Dermis blood vessel endothelial cell (primary cell): ENCODE measurements at regions not wholly inside any gene's neighbourhood (a gene's known extent, or its start where the extent isn't known, plus 50 kb on each side); places are given as distances from the start of the nearest gene placed in this dataset.
"Not testable (repeated sequence)": the region's sequence is repeated elsewhere in the genome, so short reads cannot be mapped to it uniquely, and the experiment has no call there.

Source experiments
- DNase-seq: peaks from one replicate; pipeline ENCODE4 v3.0.0; 2010

- DNase-seq, result not testable (repeated sequence)
Measured at GRCh38 chr12:31162896-31163560, 89.4 kb downstream of the DDX11 start.

DNA sequence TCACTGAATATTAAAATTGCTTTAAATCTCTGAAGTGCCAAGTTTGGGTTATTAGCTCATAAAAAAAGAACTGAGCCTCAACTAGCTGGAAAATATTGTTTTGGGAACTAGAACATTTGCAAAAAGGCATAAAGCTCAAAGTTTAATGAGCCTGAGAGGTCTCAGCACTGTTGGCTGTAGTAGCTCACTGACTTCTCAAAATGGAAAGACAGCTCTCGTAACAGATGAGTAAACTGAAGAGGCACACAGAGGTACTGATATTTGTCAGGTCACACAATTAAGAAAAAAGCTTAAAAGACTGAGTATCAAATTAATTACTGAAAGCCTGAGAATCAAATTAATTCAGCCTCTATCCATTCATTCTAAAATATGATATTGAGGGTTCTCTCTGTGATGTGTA is 100.6 kb downstream of the DDX11 start:
- DNase-seq, result not testable (repeated sequence)

GRCh38 chr12:31177514-31177913 is 103.9 kb downstream of the DDX11 start:
- DNase-seq, result not testable (repeated sequence)

DNA sequence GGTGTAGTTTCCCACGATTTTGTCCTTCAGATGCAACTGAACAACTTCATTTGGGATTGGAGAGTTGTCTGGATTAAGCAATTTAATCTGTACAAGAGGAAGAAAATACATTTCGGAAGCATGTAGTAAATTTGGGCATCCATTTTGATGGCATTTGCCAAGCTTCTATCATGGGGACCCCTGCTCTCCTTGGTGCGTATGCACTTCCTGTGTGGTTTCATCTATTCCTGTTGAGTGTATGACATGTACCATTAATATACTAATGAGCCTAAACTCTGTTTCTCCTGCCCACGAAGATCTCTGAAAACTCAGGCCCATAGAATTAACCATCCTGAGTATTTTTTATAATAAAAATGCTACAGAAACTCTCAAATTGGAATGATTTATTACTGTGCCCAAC is 105.2 kb downstream of the DDX11 start:
- not testable (repeated sequence) for DNase-seq

GRCh38 chr12:31179627-31180237 is 106.1 kb downstream of the DDX11 start:
- not testable (repeated sequence) for DNase-seq

DNA sequence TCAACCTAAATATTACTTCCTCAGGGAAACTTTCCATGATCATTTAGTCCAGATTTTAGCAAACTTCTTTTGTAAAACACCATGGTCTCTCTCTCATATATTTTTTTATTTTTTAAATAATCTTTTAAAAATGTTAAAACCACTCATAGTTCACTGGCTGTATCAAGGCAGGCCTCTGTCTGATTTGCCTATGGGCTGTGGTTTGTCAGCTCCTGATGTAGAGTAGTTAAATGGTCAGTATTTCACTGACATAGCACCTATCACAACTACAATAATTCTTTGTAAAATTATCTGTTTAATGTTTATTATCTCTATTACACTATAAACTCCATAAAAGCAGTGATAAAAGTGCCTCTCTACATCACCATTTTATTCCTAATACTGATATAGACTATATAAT is 108.9 kb downstream of the DDX11 start:
- DNase-seq, result not testable (repeated sequence)

DNA sequence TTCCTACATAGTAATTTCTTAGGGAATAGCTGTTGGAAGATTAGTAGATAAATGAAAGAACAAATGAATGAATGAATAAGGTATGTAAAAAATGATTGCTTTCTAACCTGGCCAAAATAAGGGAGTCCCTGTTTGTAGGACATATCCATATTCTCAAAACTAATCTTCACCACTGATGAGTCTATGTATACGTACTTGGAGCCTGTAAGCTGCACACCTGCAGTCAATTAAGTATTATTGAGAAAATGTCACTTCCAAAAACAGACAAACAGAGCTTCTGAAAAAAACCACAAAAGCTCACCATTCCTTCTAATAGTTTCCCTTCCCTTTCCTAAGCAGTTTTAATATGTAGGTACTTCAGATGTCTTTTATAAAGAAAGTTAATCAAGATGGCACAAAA is 109.4 kb downstream of the DDX11 start:
- DNase-seq, result not testable (repeated sequence)

DNA sequence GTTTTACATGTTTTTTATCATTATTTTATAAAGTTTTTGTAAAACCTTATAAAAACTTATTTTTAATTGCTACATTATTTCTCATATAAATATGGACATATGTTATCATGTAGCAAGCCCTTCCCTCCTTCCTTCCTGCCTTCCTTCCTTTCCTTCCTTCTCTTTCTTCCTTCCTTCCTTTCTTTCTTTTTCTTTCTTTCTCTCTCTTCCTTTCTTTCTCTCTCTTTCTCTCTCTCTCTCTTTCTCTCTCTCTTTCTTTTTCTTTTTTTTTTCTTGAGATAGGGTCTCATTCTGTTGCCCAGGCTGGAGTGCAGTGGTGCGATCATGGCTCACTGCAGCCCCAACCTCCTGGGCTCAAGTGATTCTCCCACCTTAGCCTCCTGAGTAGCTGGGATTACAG is 110.2 kb downstream of the DDX11 start:
- not testable (repeated sequence) for DNase-seq

- DNase-seq, result not testable (repeated sequence)
Measured at GRCh38 chr12:31184667-31185066, 111.0 kb downstream of the DDX11 start.

DNA sequence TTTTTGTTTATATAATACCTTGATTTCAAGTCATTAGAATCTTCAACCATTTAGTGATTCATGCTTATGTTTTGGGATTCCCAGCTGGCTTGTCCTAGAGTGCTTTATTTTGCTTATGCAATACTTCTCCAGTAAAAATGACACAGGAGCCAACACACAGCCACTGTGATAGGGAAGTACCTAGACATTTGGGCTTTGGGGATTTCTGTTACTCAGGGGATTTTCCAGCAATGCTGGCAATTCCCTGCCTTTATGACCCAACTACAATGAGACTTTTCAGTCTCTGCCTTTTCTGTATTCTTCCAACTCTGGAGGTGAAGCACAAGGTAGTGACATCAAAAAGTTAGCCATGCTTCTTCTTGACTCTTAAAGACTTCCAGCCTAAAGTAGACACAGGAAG is 119.0 kb downstream of the DDX11 start:
- not testable (repeated sequence) for DNase-seq

DNA sequence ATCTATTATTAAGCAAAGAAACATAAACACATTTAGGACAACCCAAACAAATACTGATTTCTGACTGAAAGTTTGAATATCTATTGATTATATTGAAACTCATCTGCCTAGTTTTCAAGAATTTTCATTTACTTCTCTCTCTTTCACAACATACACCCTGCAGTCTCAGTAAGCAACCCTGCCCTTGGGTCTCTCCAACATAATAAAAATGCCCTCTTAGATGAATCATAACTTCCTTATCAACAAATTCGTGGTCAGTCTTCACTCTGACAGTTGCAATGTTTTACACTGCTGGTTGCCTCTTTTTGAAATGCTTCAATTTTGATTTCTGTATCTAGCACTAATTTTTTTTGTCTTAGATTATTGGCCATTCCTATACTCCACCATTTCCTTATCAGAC is 122.0 kb downstream of the DDX11 start:
- DNase-seq, result peak; percentile 21

DNA sequence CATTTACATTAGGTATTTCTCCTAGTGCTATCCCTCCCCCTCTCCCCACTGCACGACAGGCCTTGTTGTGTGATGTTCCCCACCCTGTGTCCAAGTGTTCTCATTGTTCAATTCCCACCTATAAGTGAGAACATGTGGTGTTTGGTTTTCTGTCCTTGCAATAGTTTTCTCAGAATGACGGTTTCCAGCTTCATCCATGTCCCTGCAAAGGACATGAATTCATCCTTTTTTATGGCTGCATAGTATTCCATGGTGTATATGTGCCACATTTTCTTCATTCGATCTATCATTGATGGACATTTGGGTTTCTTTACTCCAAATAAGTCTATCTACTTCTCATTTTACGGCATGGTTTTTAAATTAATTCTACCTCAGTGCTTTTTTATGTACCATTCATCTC is 125.8 kb downstream of the DDX11 start:
- not testable (repeated sequence) for DNase-seq

DNA sequence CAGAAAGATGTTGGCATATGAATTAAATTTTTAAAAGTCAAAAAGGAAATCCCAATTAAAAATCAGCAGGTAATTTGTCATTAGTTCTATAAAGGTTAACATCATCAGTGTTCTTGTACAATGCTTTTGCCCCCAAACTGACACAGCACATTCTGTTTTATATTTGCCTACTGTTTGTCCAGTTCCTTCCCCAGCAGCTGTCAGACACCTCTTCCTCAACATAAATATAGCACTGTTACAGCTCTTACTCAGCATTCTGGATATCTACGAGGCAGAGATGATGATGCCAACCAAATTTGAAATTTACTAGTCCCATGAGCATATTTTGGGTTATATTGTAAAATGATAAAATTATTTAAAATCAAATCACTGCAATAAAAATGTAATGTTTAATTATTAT is 124.6 kb downstream of the SINHCAF start:
- DNase-seq, result no peak

DNA sequence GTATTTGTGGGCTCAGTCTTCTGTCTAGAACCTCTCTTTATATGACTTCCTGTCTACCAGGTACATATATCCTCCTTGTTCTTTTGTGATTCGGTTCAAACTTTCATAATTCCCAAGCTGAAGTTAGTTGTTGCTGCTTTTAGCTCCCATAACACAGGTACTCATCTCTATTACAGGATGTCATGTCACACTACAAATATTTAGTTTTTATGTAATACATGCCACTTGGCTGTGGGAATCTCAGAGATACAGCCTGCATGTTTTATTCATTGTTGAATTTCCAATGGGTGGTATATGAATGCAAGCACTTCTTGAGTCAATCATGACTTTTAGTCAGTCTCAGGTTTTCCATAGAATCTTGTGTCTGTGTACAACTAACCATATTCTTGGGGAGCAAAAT is 122.7 kb downstream of the SINHCAF start:
- DNase-seq, result no peak

DNA sequence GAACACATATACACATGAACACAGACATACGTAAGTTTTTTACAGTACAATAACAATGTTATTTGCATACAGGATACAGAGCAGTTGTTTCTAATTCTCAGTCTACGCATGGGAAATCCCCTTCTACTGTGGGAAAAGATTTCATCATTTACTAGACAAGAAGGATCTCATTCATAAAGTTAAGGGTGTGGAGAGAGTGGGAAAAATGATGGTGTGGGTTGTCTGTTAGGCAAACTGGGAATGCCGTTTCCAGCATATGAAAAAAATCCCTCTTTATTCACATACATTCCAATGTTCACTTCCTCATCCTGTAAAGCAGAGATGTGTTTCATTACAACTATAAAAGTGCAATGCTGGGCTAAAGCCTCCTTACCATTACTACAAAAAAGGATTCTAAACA is 120.9 kb downstream of the SINHCAF start:
- DNase-seq, result peak; percentile 50

DNA sequence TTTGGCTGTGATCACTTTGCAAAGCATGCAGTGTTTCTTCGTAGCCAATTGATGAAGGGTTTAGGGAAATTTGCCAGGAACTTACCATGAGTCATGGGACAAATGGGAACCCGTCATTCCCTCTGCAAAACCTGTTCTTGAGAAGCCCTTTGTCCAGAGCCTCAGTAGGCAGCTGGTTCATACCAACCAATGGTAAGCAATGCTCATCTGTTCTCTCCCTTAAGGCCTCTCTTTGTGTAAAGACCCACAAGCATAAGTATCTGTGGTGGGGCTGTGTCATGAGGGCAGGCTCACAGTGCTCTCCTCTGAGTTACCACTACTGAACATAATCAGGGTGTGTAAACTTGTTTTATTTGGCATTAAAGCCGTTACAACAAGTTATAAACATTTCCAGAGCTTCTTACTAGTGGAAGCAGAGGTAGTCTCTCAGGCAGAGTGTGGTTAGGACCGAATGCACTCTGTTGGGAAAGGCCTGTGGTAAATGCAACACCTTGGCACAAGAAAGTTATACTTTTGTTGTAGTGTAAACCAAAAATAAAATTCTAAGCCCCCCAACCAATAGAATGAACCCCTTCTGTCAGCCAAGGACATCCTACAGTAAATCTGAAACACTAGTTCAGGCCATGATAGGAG is 119.8 kb downstream of the SINHCAF start:
- peak; percentile 64 for DNase-seq

DNA sequence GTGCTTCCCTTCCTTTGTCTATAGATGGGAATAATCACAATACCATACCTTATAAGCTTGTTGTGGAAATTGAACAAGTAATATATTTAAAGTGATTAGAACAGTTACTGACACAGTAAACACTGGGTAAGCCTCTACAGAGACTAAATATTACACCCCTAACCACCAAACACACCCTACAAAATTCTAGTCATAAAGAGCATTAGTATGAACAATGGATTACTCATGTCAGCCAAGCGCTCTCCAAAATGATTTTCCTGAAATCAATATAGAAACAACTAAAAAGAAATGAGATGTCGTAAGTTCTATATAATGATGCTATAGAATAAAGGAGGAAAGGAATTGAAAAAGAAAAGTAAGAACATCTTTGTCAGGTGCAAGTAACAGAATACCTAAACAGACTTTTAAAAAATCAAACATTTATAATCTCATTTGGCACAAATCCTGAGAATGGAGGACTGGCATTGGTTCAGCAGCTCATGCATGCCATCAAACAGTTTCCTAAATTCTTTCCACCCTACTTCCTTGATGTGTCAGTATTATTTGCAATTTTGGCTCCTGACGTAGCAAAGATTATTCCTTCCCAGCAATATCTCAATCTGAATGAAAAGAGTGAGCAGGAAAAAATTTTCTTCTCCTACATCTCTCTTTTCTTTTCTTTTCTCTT is 118.0 kb downstream of the SINHCAF start:
- DNase-seq, result no peak

- no peak for DNase-seq
Measured at GRCh38 chr12:31210104-31210503, 115.8 kb downstream of the SINHCAF start.

GRCh38 chr12:31210541-31210940 is 115.4 kb downstream of the SINHCAF start:
- DNase-seq, result no peak

- DNase-seq, result no peak
Measured at GRCh38 chr12:31214626-31215517, 111.1 kb downstream of the SINHCAF start.

- DNase-seq, result no peak
Measured at GRCh38 chr12:31215518-31216232, 110.3 kb downstream of the SINHCAF start.

DNA sequence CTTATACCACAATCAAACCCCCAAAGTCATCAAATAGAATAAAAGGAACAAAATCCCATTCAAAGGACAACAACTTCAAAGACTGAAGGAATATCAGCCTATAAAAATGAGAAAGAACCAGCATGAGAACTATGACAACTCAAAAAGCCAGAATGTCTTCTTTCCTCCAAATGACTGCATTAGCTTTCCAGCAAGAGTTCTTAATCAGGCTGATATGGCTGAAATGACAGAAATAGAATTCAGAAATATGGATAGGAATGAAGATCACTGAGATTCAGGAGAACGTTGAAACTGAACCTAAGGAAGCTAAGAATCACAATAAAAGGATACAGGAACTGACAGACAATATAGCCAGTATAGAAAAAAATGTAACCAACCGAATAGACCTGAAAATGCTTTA is 109.5 kb downstream of the SINHCAF start:
- no peak for DNase-seq
